GM23338 (cell line): ENCODE measurements at regions not wholly inside any gene's neighbourhood (a gene's known extent, or its start where the extent isn't known, plus 50 kb on each side); places are given as distances from the start of the nearest gene placed in this dataset.

Source experiments
- ATAC-seq: fragments of 200-7000 bp; cut with Tn5 transposase; 3 replicates; pipeline ENCODE4 v1.9.1; 2020
- DNase-seq: peaks from one replicate; pipeline ENCODE4 v3.0.0-alpha.2; 2015; ENCODE audit warnings: low spot score
- H2AFZ ChIP-seq: fragments of 200-600 bp; sonication (generic); 2 replicates; pipeline ENCODE4 v1.8.0; 2016; ENCODE audit warnings: antibody characterized with exemption, mild to moderate bottlenecking, moderate library complexity
- H3F3A ChIP-seq: fragments of 200-600 bp; sonication (generic); replicated peaks from 2 replicates; pipeline ENCODE4 v1.8.0; 2017; ENCODE audit warnings: antibody characterized with exemption, mixed run types, low read depth
- H3K27ac ChIP-seq: fragments of 200-600 bp; sonication (generic); 2 replicates; pipeline ENCODE4 v1.6.1; 2016; ENCODE audit warnings: low read depth
- H3K27me3 ChIP-seq: fragments of 200-600 bp; sonication (generic); 2 replicates; pipeline ENCODE4 v1.8.0; 2016; ENCODE audit warnings: mild to moderate bottlenecking, mixed run types, moderate library complexity; ENCODE audit not compliant: insufficient read depth
- H3K36me3 ChIP-seq: fragments of 200-600 bp; sonication (generic); 2 replicates; pipeline ENCODE4 v1.8.0; 2016; ENCODE audit warnings: mild to moderate bottlenecking; ENCODE audit not compliant: insufficient read depth
- H3K4me1 ChIP-seq: fragments of 200-600 bp; sonication (generic); 2 replicates; pipeline ENCODE4 v1.8.0; 2016; ENCODE audit warnings: mild to moderate bottlenecking, moderate library complexity; ENCODE audit not compliant: insufficient read depth
- H3K4me2 ChIP-seq: fragments of 200-600 bp; sonication (generic); 2 replicates; pipeline ENCODE4 v1.7.1; 2017; ENCODE audit warnings: mixed run types
- H3K4me3 ChIP-seq: fragments of 200-600 bp; sonication (generic); 2 replicates; pipeline ENCODE4 v1.6.1; 2016; ENCODE audit warnings: mixed run types
- H3K79me2 ChIP-seq: fragments of 200-600 bp; sonication (generic); replicated peaks from 2 replicates; pipeline ENCODE4 v1.8.0; 2017; ENCODE audit warnings: mild to moderate bottlenecking; ENCODE audit not compliant: insufficient read depth
- H3K9me2 ChIP-seq: fragments of 200-600 bp; sonication (generic); 2 replicates; pipeline ENCODE4 v1.8.0; 2017; ENCODE audit not compliant: insufficient read depth
- H4K20me1 ChIP-seq: fragments of 200-600 bp; sonication (generic); replicated peaks from 2 replicates; pipeline ENCODE4 v1.8.0; 2017; ENCODE audit warnings: mild to moderate bottlenecking; ENCODE audit not compliant: insufficient read depth
- H3K27ac Mint-ChIP-seq: 2 replicates; pipeline ENCODE4 v1.8.0; 2020; ENCODE audit warnings: inconsistent platforms, mild to moderate bottlenecking, moderate library complexity, mixed read lengths
- H3K27me3 Mint-ChIP-seq: 3 replicates; pipeline ENCODE4 v1.8.0; 2022; ENCODE audit warnings: low read depth, mild to moderate bottlenecking, moderate library complexity, mixed read lengths, inconsistent platforms; ENCODE audit not compliant: insufficient read depth, poor library complexity
- H3K36me3 Mint-ChIP-seq: 3 replicates; pipeline ENCODE4 v1.8.0; 2021; ENCODE audit warnings: low read depth, mild to moderate bottlenecking, inconsistent platforms, moderate library complexity, mixed read lengths
- H3K4me1 Mint-ChIP-seq: 3 replicates; pipeline ENCODE4 v1.8.0; 2020; ENCODE audit warnings: mild to moderate bottlenecking, inconsistent platforms, mixed read lengths
- H3K4me3 Mint-ChIP-seq: 3 replicates; pipeline ENCODE4 v1.8.0; 2021; ENCODE audit warnings: moderate library complexity, mild to moderate bottlenecking, inconsistent platforms, mixed read lengths
- H3K9me3 Mint-ChIP-seq: 3 replicates; pipeline ENCODE4 v1.8.0; 2020; ENCODE audit warnings: moderate library complexity, mild to moderate bottlenecking, inconsistent platforms, mixed read lengths
- CREB1 ChIP-seq: fragments of 250-450 bp; sonication (Bioruptor Pico); IDR thresholded peaks from 2 replicates; pipeline ENCODE4 v1.5.0; 2020; ENCODE audit warnings: low read depth, mild to moderate bottlenecking, moderate library complexity
- EZH2 ChIP-seq: fragments of 200-600 bp; sonication (generic); IDR thresholded peaks from one replicate; pipeline ENCODE4 v1.8.0; 2017; ENCODE audit warnings: antibody characterized with exemption, mild to moderate bottlenecking, low read depth; ENCODE audit not compliant: unreplicated experiment
- EZH2phosphoT487 ChIP-seq: fragments of 200-600 bp; sonication (generic); IDR thresholded peaks from one replicate; pipeline ENCODE4 v1.8.1; 2018; ENCODE audit warnings: antibody characterized with exemption; ENCODE audit not compliant: unreplicated experiment
- JUNB ChIP-seq: IDR thresholded peaks from one replicate; pipeline ENCODE4 v1.6.1; 2016; ENCODE audit warnings: antibody characterized with exemption; ENCODE audit not compliant: unreplicated experiment
- NANOG ChIP-seq: IDR thresholded peaks from 2 replicates; pipeline ENCODE4 v1.6.1; 2016; ENCODE audit warnings: antibody characterized with exemption, borderline replicate concordance
- POLR2AphosphoS5 ChIP-seq: IDR thresholded peaks from 2 replicates; pipeline ENCODE4 v1.6.1; 2016; ENCODE audit warnings: antibody characterized with exemption, low read depth
- STAT1 ChIP-seq: IDR thresholded peaks from one replicate; pipeline ENCODE4 v1.6.1; 2016; ENCODE audit warnings: antibody characterized with exemption; ENCODE audit not compliant: unreplicated experiment
- ZNF114 ChIP-seq: fragments of 250-450 bp; sonication (Bioruptor Pico); IDR thresholded peaks from 2 replicates; pipeline ENCODE4 v1.5.0; 2020; ENCODE audit warnings: mild to moderate bottlenecking, moderate library complexity
- ZNF331 ChIP-seq: fragments of 250-450 bp; sonication (Bioruptor Pico); IDR thresholded peaks from 2 replicates; pipeline ENCODE4 v1.5.0; 2020; ENCODE audit warnings: low read depth, mild to moderate bottlenecking, moderate library complexity
- TF ChIP-seq, protein P1 (sequence below): IDR thresholded peaks from one replicate; pipeline ENCODE4 v1.6.1; 2018; ENCODE audit warnings: antibody characterized with exemption; ENCODE audit not compliant: unreplicated experiment
- TF ChIP-seq, protein P2 (sequence below), 2 experiments: fragments of 200-600 bp in 1 of 2; sonication (generic) in 1 of 2; conservative IDR thresholded peaks; 2 replicates each; pipeline versions ENCODE4 v1.5.1 to v1.6.1; 2016 to 2017; ENCODE audit warnings: antibody characterized with exemption in 2 of 2, low read depth in 2 of 2, mild to moderate bottlenecking in 2 of 2, moderate library complexity in 1 of 2
- TF ChIP-seq, protein P3 (sequence below): IDR thresholded peaks from 2 replicates; pipeline ENCODE4 v1.6.1; 2016; ENCODE audit warnings: antibody characterized with exemption
- TF ChIP-seq, protein P4 (sequence below): fragments of 250-450 bp; sonication (Bioruptor Pico); IDR thresholded peaks from 2 replicates; pipeline ENCODE4 v1.5.0; 2020; ENCODE audit warnings: mild to moderate bottlenecking, moderate library complexity

DNA sequence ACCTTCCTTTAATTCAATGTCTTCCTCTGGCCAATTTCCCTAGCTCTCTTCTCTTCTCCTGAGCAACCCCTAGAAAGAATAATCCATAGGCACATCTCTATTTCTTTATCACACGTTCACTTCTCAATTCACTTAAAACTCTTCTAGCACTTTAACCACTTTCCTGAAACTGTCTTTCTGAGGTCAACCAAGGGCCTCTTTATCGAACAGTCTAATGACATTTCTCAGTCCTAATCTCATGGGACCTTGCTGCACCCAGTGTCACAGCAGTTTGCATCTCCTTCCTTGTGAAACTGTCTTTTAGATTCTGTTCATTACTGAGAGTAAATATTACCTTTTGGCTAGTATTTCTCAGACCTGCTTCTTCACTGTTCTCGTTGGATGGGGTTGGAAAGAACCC is 285.3 kb upstream of the RASGEF1B start:
- no peak overlapping the region for H3K27ac Mint-ChIP-seq
- H3K9me3 Mint-ChIP-seq = no peaks in the 10 kb centered on the region
- no peaks in the 10 kb centered on the region for H3K36me3 Mint-ChIP-seq
- no peak for ATAC-seq
- Histone ChIP-seq H3K4me2 (no peak overlapping the region), H4K20me1 (no peaks in the 10 kb centered on the region), H3K27ac (no peak overlapping the region), H3K4me1 (no peaks in the 10 kb centered on the region), H3K27me3 (no peaks in the 10 kb centered on the region), H2AFZ (no peak overlapping the region), H3K79me2 (no peaks in the 10 kb centered on the region), H3K4me3 (no peak overlapping the region), H3K9me2 (no peaks in the 10 kb centered on the region), H3F3A (no peaks in the 10 kb centered on the region), H3K36me3 (no peaks in the 10 kb centered on the region)
- no peaks in the 10 kb centered on the region; the same call in 2 of the 3 replicates for H3K4me1 Mint-ChIP-seq
- H3K27me3 Mint-ChIP-seq = no peaks in the 10 kb centered on the region
- H3K4me3 Mint-ChIP-seq = no peak overlapping the region
- DNase-seq = no peak
- TF ChIP-seq JUNB (no peak), STAT1 (no peak), CREB1 (CRISPR knock-in tag) (no peak), EZH2phosphoT487 (no peak), EZH2 (no peak), POLR2AphosphoS5 (no peak), NANOG (no peak), ZNF331 (CRISPR knock-in tag) (no peak), ZNF114 (CRISPR knock-in tag) (no peak)
- TF ChIP-seq, protein P1, sequence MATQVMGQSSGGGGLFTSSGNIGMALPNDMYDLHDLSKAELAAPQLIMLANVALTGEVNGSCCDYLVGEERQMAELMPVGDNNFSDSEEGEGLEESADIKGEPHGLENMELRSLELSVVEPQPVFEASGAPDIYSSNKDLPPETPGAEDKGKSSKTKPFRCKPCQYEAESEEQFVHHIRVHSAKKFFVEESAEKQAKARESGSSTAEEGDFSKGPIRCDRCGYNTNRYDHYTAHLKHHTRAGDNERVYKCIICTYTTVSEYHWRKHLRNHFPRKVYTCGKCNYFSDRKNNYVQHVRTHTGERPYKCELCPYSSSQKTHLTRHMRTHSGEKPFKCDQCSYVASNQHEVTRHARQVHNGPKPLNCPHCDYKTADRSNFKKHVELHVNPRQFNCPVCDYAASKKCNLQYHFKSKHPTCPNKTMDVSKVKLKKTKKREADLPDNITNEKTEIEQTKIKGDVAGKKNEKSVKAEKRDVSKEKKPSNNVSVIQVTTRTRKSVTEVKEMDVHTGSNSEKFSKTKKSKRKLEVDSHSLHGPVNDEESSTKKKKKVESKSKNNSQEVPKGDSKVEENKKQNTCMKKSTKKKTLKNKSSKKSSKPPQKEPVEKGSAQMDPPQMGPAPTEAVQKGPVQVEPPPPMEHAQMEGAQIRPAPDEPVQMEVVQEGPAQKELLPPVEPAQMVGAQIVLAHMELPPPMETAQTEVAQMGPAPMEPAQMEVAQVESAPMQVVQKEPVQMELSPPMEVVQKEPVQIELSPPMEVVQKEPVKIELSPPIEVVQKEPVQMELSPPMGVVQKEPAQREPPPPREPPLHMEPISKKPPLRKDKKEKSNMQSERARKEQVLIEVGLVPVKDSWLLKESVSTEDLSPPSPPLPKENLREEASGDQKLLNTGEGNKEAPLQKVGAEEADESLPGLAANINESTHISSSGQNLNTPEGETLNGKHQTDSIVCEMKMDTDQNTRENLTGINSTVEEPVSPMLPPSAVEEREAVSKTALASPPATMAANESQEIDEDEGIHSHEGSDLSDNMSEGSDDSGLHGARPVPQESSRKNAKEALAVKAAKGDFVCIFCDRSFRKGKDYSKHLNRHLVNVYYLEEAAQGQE = no peak
- TF ChIP-seq, protein P2, sequence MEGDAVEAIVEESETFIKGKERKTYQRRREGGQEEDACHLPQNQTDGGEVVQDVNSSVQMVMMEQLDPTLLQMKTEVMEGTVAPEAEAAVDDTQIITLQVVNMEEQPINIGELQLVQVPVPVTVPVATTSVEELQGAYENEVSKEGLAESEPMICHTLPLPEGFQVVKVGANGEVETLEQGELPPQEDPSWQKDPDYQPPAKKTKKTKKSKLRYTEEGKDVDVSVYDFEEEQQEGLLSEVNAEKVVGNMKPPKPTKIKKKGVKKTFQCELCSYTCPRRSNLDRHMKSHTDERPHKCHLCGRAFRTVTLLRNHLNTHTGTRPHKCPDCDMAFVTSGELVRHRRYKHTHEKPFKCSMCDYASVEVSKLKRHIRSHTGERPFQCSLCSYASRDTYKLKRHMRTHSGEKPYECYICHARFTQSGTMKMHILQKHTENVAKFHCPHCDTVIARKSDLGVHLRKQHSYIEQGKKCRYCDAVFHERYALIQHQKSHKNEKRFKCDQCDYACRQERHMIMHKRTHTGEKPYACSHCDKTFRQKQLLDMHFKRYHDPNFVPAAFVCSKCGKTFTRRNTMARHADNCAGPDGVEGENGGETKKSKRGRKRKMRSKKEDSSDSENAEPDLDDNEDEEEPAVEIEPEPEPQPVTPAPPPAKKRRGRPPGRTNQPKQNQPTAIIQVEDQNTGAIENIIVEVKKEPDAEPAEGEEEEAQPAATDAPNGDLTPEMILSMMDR (conservative IDR thresholded peaks at IDR 0.05; ENCODE audit: low read depth in 2 of 2) = no peak
- TF ChIP-seq, protein P3, sequence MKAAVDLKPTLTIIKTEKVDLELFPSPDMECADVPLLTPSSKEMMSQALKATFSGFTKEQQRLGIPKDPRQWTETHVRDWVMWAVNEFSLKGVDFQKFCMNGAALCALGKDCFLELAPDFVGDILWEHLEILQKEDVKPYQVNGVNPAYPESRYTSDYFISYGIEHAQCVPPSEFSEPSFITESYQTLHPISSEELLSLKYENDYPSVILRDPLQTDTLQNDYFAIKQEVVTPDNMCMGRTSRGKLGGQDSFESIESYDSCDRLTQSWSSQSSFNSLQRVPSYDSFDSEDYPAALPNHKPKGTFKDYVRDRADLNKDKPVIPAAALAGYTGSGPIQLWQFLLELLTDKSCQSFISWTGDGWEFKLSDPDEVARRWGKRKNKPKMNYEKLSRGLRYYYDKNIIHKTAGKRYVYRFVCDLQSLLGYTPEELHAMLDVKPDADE = no peak
- TF ChIP-seq, protein P4, sequence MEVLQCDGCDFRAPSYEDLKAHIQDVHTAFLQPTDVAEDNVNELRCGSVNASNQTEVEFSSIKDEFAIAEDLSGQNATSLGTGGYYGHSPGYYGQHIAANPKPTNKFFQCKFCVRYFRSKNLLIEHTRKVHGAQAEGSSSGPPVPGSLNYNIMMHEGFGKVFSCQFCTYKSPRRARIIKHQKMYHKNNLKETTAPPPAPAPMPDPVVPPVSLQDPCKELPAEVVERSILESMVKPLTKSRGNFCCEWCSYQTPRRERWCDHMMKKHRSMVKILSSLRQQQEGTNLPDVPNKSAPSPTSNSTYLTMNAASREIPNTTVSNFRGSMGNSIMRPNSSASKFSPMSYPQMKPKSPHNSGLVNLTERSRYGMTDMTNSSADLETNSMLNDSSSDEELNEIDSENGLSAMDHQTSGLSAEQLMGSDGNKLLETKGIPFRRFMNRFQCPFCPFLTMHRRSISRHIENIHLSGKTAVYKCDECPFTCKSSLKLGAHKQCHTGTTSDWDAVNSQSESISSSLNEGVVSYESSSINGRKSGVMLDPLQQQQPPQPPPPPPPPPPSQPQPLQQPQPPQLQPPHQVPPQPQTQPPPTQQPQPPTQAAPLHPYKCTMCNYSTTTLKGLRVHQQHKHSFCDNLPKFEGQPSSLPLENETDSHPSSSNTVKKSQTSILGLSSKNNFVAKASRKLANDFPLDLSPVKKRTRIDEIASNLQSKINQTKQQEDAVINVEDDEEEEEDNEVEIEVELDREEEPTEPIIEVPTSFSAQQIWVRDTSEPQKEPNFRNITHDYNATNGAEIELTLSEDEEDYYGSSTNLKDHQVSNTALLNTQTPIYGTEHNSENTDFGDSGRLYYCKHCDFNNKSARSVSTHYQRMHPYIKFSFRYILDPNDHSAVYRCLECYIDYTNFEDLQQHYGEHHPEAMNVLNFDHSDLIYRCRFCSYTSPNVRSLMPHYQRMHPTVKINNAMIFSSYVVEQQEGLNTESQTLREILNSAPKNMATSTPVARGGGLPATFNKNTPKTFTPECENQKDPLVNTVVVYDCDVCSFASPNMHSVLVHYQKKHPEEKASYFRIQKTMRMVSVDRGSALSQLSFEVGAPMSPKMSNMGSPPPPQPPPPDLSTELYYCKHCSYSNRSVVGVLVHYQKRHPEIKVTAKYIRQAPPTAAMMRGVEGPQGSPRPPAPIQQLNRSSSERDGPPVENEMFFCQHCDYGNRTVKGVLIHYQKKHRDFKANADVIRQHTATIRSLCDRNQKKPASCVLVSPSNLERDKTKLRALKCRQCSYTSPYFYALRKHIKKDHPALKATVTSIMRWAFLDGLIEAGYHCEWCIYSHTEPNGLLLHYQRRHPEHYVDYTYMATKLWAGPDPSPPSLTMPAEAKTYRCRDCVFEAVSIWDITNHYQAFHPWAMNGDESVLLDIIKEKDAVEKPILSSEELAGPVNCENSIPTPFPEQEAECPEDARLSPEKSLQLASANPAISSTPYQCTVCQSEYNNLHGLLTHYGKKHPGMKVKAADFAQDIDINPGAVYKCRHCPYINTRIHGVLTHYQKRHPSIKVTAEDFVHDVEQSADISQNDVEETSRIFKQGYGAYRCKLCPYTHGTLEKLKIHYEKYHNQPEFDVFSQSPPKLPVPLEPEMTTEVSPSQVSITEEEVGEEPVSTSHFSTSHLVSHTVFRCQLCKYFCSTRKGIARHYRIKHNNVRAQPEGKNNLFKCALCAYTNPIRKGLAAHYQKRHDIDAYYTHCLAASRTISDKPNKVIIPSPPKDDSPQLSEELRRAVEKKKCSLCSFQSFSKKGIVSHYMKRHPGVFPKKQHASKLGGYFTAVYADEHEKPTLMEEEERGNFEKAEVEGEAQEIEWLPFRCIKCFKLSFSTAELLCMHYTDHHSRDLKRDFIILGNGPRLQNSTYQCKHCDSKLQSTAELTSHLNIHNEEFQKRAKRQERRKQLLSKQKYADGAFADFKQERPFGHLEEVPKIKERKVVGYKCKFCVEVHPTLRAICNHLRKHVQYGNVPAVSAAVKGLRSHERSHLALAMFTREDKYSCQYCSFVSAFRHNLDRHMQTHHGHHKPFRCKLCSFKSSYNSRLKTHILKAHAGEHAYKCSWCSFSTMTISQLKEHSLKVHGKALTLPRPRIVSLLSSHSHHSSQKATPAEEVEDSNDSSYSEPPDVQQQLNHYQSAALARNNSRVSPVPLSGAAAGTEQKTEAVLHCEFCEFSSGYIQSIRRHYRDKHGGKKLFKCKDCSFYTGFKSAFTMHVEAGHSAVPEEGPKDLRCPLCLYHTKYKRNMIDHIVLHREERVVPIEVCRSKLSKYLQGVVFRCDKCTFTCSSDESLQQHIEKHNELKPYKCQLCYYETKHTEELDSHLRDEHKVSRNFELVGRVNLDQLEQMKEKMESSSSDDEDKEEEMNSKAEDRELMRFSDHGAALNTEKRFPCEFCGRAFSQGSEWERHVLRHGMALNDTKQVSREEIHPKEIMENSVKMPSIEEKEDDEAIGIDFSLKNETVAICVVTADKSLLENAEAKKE (CRISPR knock-in tag) = no peak
